Body of pancreas (tissue), 4 donors: ENCODE measurements at regions not wholly inside any gene's neighbourhood (a gene's known extent, or its start where the extent isn't known, plus 50 kb on each side); places are given as distances from the start of the nearest gene placed in this dataset.

Experiments
- ATAC-seq: fragments of 150-250 bp; one replicate; pipeline ENCODE4 v1.9.1; 2016
- DNase-seq, 4 donors: peaks; one replicate each; pipeline ENCODE4 v3.0.0-alpha.2; 2019
- H3K27ac ChIP-seq, 4 donors: fragments of 200-600 bp; sonication (generic); 1 replicate in 3 of 4; 2 replicates in 1 of 4; pipeline versions ENCODE4 v1.5.1 to v1.6.1; 2016 to 2019; ENCODE audit warnings: mild to moderate bottlenecking in 1 of 4, mixed read lengths in 1 of 4, moderate library complexity in 1 of 4
- H3K27me3 ChIP-seq, 2 donors: fragments of 200-600 bp; sonication (generic); one replicate each; pipeline ENCODE4 v1.6.0; 2016; ENCODE audit warnings: mild to moderate bottlenecking in 1 of 2
- H3K36me3 ChIP-seq, 2 donors: fragments of 200-600 bp; sonication (generic); replicated peaks in 1 of 2; 2 replicates each; pipeline ENCODE4 v1.5.1; 2016; ENCODE audit warnings: low read depth in 2 of 2; ENCODE audit not compliant: insufficient read depth in 1 of 2
- H3K4me1 ChIP-seq: fragments of 200-600 bp; sonication (generic); one replicate; pipeline ENCODE4 v1.6.0; 2016
- H3K4me3 ChIP-seq, 2 donors: fragments of 200-600 bp; sonication (generic); 1 replicate in 1 of 2; 2 replicates in 1 of 2; pipeline ENCODE4 v1.5.1; 2016 to 2019
- H3K9me3 ChIP-seq, 3 donors: fragments of 200-600 bp; sonication (generic); 1 replicate in 2 of 3; 2 replicates in 1 of 3; pipeline ENCODE4 v1.5.1; 2016
- CTCF ChIP-seq, 7 experiments: fragments of 450-650 bp in 4 of 7; fragments of 200-600 bp in 3 of 7; sonication (generic) in 3 of 7; IDR thresholded peaks; one replicate each; pipeline ENCODE4 v1.5.1; 2016 to 2019; ENCODE audit warnings: antibody characterized with exemption in 7 of 7
- POLR2A ChIP-seq, 3 donors: fragments of 450-650 bp; IDR thresholded peaks; one replicate each; pipeline ENCODE4 v1.6.1; 2016; ENCODE audit warnings: antibody characterized with exemption in 3 of 3, mild to moderate bottlenecking in 2 of 3
- WGBS, 2 donors: methylation state at CpG; one replicate each; pipeline ENCODE4 v1.1.5; 2017; 5-methylcytosine and 5-hydroxymethylcytosine counted together
- intact Hi-C: fragments of 100-400 bp; cut with DNase I; formaldehyde crosslinking; loops from one replicate; pipeline ENCODE4 v1.15.1; 2023

GRCh38 chr6:138609801-138610430 lies 110.6 kb upstream of the NHSL1 start:
- Histone ChIP-seq H3K4me1 (no peaks in the 10 kb centered on the region), H3K9me3 (no peaks in the 10 kb centered on the region), H3K27ac (no peak overlapping the region), H3K4me3 (no peak overlapping the region), H3K36me3 (no peaks in the 10 kb centered on the region), H3K27me3 (no peaks in the 10 kb centered on the region)
- WGBS, 2 donors = 92% methylated on average over 6 of the region's 6 CpGs
- DNase-seq = no peak
- intact Hi-C loops = no loop called here
- TF ChIP-seq CTCF (IDR thresholded peaks at IDR 0.05) (no peak), POLR2A (IDR thresholded peaks at IDR 0.05) (no peak)
- ATAC-seq = no peak

GRCh38 chr6:138610816-138611215 lies 111.5 kb upstream of the NHSL1 start:
- WGBS, 2 donors = 80 to 81% methylated on average over 7 of the region's 7 CpGs

GRCh38 chr6:138614151-138614550 lies 114.9 kb upstream of the NHSL1 start:
- ATAC-seq = no peak
- TF ChIP-seq POLR2A (IDR thresholded peaks at IDR 0.05) (no peak), CTCF (IDR thresholded peaks at IDR 0.05) (no peak)
- H3K9me3 ChIP-seq = no peaks in the 10 kb centered on the region
- H3K27ac ChIP-seq = no peak overlapping the region
- intact Hi-C loops = no loop called here
- no peak overlapping the region for H3K4me3 ChIP-seq
- 56 to 71% methylated on average over 2 of the region's 2 CpGs for WGBS, 2 donors
- DNase-seq = no peak
- H3K27me3 ChIP-seq = no peaks in the 10 kb centered on the region
- no peaks in the 10 kb centered on the region for H3K4me1 ChIP-seq
- H3K36me3 ChIP-seq = no peaks in the 10 kb centered on the region

More at GRCh38 chr6:138610816-138611215, 111.5 kb upstream of the NHSL1 start:
- no peaks in the 10 kb centered on the region for H3K4me1 ChIP-seq
- no peak for ATAC-seq
- H3K27ac ChIP-seq = no peak overlapping the region
- no peak overlapping the region for H3K4me3 ChIP-seq
- H3K36me3 ChIP-seq = no peaks in the 10 kb centered on the region
- H3K9me3 ChIP-seq = no peaks in the 10 kb centered on the region
- TF ChIP-seq POLR2A (IDR thresholded peaks at IDR 0.05) = no peak
- no peak for TF ChIP-seq CTCF (IDR thresholded peaks at IDR 0.05)
- DNase-seq = no peak
- intact Hi-C loops = no loop called here
- H3K27me3 ChIP-seq = no peaks in the 10 kb centered on the region

GRCh38 chr6:138618168-138618567 lies 118.9 kb upstream of the NHSL1 start:
- no peak for DNase-seq
- Histone ChIP-seq H3K27me3 (no peaks in the 10 kb centered on the region), H3K36me3 (no peaks in the 10 kb centered on the region), H3K4me3 (no peak overlapping the region), H3K4me1 (no peaks in the 10 kb centered on the region), H3K27ac (no peak overlapping the region), H3K9me3 (no peaks in the 10 kb centered on the region)
- WGBS, 2 donors = 73 to 81% methylated on average over 3 of the region's 3 CpGs
- TF ChIP-seq POLR2A (IDR thresholded peaks at IDR 0.05) (no peak), CTCF (IDR thresholded peaks at IDR 0.05) (no peak)
- ATAC-seq = no peak
- intact Hi-C loops = no loop called here

GRCh38 chr6:138620630-138621029 lies 121.3 kb upstream of the NHSL1 start:
- intact Hi-C loops = no loop called here
- H3K27me3 ChIP-seq = no peaks in the 10 kb centered on the region
- H3K4me3 ChIP-seq = no peak overlapping the region
- H3K27ac ChIP-seq = no peak overlapping the region
- no peaks in the 10 kb centered on the region for H3K36me3 ChIP-seq
- H3K9me3 ChIP-seq = no peaks in the 10 kb centered on the region
- WGBS, 2 donors = 64 to 85% methylated on average over 3 of the region's 3 CpGs
- no peaks in the 10 kb centered on the region for H3K4me1 ChIP-seq
- ATAC-seq (no peak), DNase-seq (no peak)
- TF ChIP-seq POLR2A (IDR thresholded peaks at IDR 0.05) = no peak
- TF ChIP-seq CTCF (IDR thresholded peaks at IDR 0.05) = no peak
